NOMO-1 treated with dmso at 0.1 percent for 144 hours (cell line): ENCODE measurements at regions not wholly inside any gene's neighbourhood (a gene's known extent, or its start where the extent isn't known, plus 50 kb on each side); places are given as distances from the start of the nearest gene placed in this dataset.
"Not testable (repeated sequence)": the region's sequence is repeated elsewhere in the genome, so short reads cannot be mapped to it uniquely, and the experiment has no call there.

Experiments used
- DNase-seq: peaks from one replicate; lab custom pipeline; 2025; ENCODE audit not compliant: unreplicated experiment; lab: John Stamatoyannopoulos, UW

GRCh38 chr5:110917161-110917875, 154.2 kb upstream of the TSLP start:
- DNase-seq = no peak

GRCh38 chr5:110918683-110919082, 152.8 kb upstream of the TSLP start:
- no peak for DNase-seq

GRCh38 chr5:110923971-110924370, 147.5 kb upstream of the TSLP start:
- no peak for DNase-seq

- no peak for DNase-seq
Observed at GRCh38 chr5:110925398-110925797, 146.1 kb upstream of the TSLP start.

- no peak for DNase-seq
Observed at GRCh38 chr5:110925916-110926315, 145.6 kb upstream of the TSLP start.

- DNase-seq = no peak
Observed at GRCh38 chr5:110932755-110933488, 138.6 kb upstream of the TSLP start.

- no peak for DNase-seq
Observed at GRCh38 chr5:110940136-110940535, 131.4 kb upstream of the TSLP start.

- no peak for DNase-seq
Observed at GRCh38 chr5:110945874-110946436, 125.6 kb upstream of the TSLP start.

GRCh38 chr5:110951373-110951791, 120.1 kb upstream of the TSLP start:
- no peak for DNase-seq

- DNase-seq = no peak
Observed at GRCh38 chr5:110956280-110956912, 115.1 kb upstream of the TSLP start.

- DNase-seq = no peak
Observed at GRCh38 chr5:110956913-110957813, 114.3 kb upstream of the TSLP start.

GRCh38 chr5:110957934-110958333, 113.6 kb upstream of the TSLP start:
- no peak for DNase-seq

GRCh38 chr5:110963495-110963894, 108.0 kb upstream of the TSLP start:
- no peak for DNase-seq

GRCh38 chr5:110965773-110966581, 105.5 kb upstream of the TSLP start:
- DNase-seq = no peak

- DNase-seq = no peak
Observed at GRCh38 chr5:110968246-110969005, 103.1 kb upstream of the TSLP start.

GRCh38 chr5:110969502-110969901, 102.0 kb upstream of the TSLP start:
- no peak for DNase-seq

GRCh38 chr5:110973510-110973909, 98.0 kb upstream of the TSLP start:
- no peak for DNase-seq

GRCh38 chr5:110977915-110978314, 93.6 kb upstream of the TSLP start:
- DNase-seq = no peak

- DNase-seq = not testable (repeated sequence)
Observed at GRCh38 chr5:110985882-110986281, 85.6 kb upstream of the TSLP start.
